Astrocyte (in vitro differentiated cells and primary cell): ENCODE measurements at regions not wholly inside any gene's neighbourhood (a gene's known extent, or its start where the extent isn't known, plus 50 kb on each side); places are given as distances from the start of the nearest gene placed in this dataset.

Experiments used
- DNase-seq: peaks from one replicate; pipeline ENCODE4 v3.0.0-alpha.2; 2010; ENCODE audit warnings: low read depth
- FAIRE-seq: peaks from 2 replicates; lab custom pipeline; 2011; peaks lifted over from hg19 to GRCh38; lab: Jason Lieb, UNC
- H2AFZ ChIP-seq: 2 replicates; pipeline ENCODE4 v1.6.0; 2012; ENCODE audit warnings: low read depth, low read length, inconsistent platforms
- H3K27ac ChIP-seq: 2 replicates; pipeline ENCODE4 v1.5.1; 2011; ENCODE audit warnings: low read depth, low read length, inconsistent platforms
- H3K27me3 ChIP-seq: 2 replicates; pipeline ENCODE4 v1.6.0; 2011; ENCODE audit warnings: low read length, inconsistent platforms; ENCODE audit not compliant: insufficient read depth
- H3K36me3 ChIP-seq: 2 replicates; pipeline ENCODE4 v1.5.1; 2011; ENCODE audit warnings: low read length, inconsistent platforms; ENCODE audit not compliant: insufficient read depth
- H3K4me1 ChIP-seq: 2 replicates; pipeline ENCODE4 v1.5.1; 2011; ENCODE audit warnings: low read length, inconsistent platforms; ENCODE audit not compliant: insufficient read depth
- H3K4me2 ChIP-seq: 2 replicates; pipeline ENCODE4 v1.6.0; 2012; ENCODE audit warnings: low read length, inconsistent platforms
- H3K4me3 ChIP-seq: 2 replicates; pipeline ENCODE4 v1.5.1; 2011; ENCODE audit warnings: low read depth, mild to moderate bottlenecking, low read length, inconsistent platforms; ENCODE audit not compliant: insufficient read depth
- H3K79me2 ChIP-seq: 2 replicates; pipeline ENCODE4 v1.6.0; 2012; ENCODE audit warnings: mild to moderate bottlenecking, low read length, inconsistent platforms; ENCODE audit not compliant: insufficient read depth
- H3K9ac ChIP-seq: 2 replicates; pipeline ENCODE4 v1.6.0; 2012; ENCODE audit warnings: mild to moderate bottlenecking, low read length, inconsistent platforms
- H3K9me3 ChIP-seq: 2 replicates; pipeline ENCODE4 v1.5.1; 2012; ENCODE audit warnings: low read depth, mild to moderate bottlenecking, low read length, inconsistent platforms; ENCODE audit not compliant: insufficient read depth
- H4K20me1 ChIP-seq: 2 replicates; pipeline ENCODE4 v1.6.0; 2012; ENCODE audit warnings: low read length, inconsistent platforms; ENCODE audit not compliant: insufficient read depth
- H3K27ac Mint-ChIP-seq: one replicate; pipeline ENCODE4 v1.8.0; 2021; ENCODE audit warnings: mild to moderate bottlenecking, mixed read lengths; ENCODE audit not compliant: unreplicated experiment
- H3K27me3 Mint-ChIP-seq: one replicate; pipeline ENCODE4 v1.8.0; 2021; ENCODE audit warnings: low read depth, mixed read lengths; ENCODE audit not compliant: unreplicated experiment
- H3K36me3 Mint-ChIP-seq: one replicate; pipeline ENCODE4 v1.8.0; 2021; ENCODE audit warnings: low read depth, mixed read lengths; ENCODE audit not compliant: unreplicated experiment
- H3K4me1 Mint-ChIP-seq: one replicate; pipeline ENCODE4 v1.8.0; 2021; ENCODE audit warnings: low read depth, mixed read lengths; ENCODE audit not compliant: unreplicated experiment
- H3K4me3 Mint-ChIP-seq: one replicate; pipeline ENCODE4 v1.8.0; 2021; ENCODE audit warnings: mild to moderate bottlenecking, moderate library complexity, mixed read lengths; ENCODE audit not compliant: unreplicated experiment
- H3K9me3 Mint-ChIP-seq: one replicate; pipeline ENCODE4 v1.8.0; 2021; ENCODE audit warnings: mild to moderate bottlenecking, mixed read lengths; ENCODE audit not compliant: unreplicated experiment
- CTCF ChIP-seq: IDR thresholded peaks from 2 replicates; pipeline ENCODE4 v1.5.1; 2011; ENCODE audit warnings: low read depth, mild to moderate bottlenecking, inconsistent platforms, low read length, moderate library complexity; ENCODE audit not compliant: insufficient read depth
- EZH2 ChIP-seq: IDR thresholded peaks from 2 replicates; pipeline ENCODE4 v1.6.1; 2012; ENCODE audit warnings: mild to moderate bottlenecking, low read length, inconsistent platforms; ENCODE audit not compliant: insufficient read depth

- Histone ChIP-seq H3K4me3 (no peak overlapping the region), H3K27me3 (peaks cover 4% of the 10 kb centered on the region), H3K9me3 (no peaks in the 10 kb centered on the region), H3K9ac (no peak overlapping the region), H3K36me3 (no peaks in the 10 kb centered on the region), H2AFZ (no peak overlapping the region), H3K27ac (no peak overlapping the region), H3K4me1 (no peaks in the 10 kb centered on the region), H3K4me2 (no peak overlapping the region), H4K20me1 (no peaks in the 10 kb centered on the region), H3K79me2 (no peaks in the 10 kb centered on the region)
- Mint-ChIP-seq H3K9me3 (no peaks in the 10 kb centered on the region), H3K27me3 (no peaks in the 10 kb centered on the region), H3K27ac (no peak overlapping the region), H3K4me1 (no peaks in the 10 kb centered on the region), H3K4me3 (no peak overlapping the region), H3K36me3 (no peaks in the 10 kb centered on the region)
- TF ChIP-seq CTCF (no peak), EZH2 (no peak)
- DNase-seq (no peak), FAIRE-seq (no peak)
Observed at GRCh38 chr9:85408494-85408893, 333.3 kb downstream of the AGTPBP1 start.

DNA sequence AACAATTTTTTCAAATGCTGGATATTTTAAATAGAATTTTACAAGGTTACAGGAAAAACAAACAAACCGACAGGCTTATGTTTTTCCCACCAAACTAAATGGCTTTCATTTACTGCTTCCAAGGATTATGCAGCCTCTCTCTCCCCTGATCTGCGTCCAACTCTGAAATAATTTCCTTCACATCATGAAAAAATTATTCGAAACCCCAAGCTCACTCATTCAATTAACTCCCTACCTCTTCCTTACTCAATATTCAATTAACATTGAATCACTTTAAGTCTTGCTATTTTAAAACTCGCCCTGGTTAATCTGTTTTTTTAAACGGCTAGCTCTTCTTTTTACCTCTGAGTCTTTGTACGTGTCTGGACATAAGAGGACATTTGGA is 336.2 kb downstream of the AGTPBP1 start:
- peaks cover 3% of the 10 kb centered on the region for H3K27me3 ChIP-seq
- peaks cover 13% of the 10 kb centered on the region for H3K4me1 Mint-ChIP-seq
- TF ChIP-seq CTCF, result no peak
- TF ChIP-seq EZH2, result no peak
- no peaks in the 10 kb centered on the region for H3K27me3 Mint-ChIP-seq
- H3K4me3 ChIP-seq, result no peak overlapping the region
- no peak overlapping the region for H3K4me3 Mint-ChIP-seq
- no peak overlapping the region for H3K27ac Mint-ChIP-seq
- no peak overlapping the region for H2AFZ ChIP-seq
- H3K4me1 ChIP-seq, result peaks cover 13% of the 10 kb centered on the region
- H3K79me2 ChIP-seq, result no peaks in the 10 kb centered on the region
- no peak for FAIRE-seq
- H3K9me3 ChIP-seq, result no peaks in the 10 kb centered on the region
- no peak overlapping the region for H3K27ac ChIP-seq
- DNase-seq, result no peak
- H3K9ac ChIP-seq, result no peak overlapping the region
- H3K9me3 Mint-ChIP-seq, result peaks cover 2% of the 10 kb centered on the region
- H3K36me3 Mint-ChIP-seq, result no peaks in the 10 kb centered on the region
- no peaks in the 10 kb centered on the region for H4K20me1 ChIP-seq
- no peak overlapping the region for H3K4me2 ChIP-seq
- no peaks in the 10 kb centered on the region for H3K36me3 ChIP-seq

- H3K27ac Mint-ChIP-seq, result no peak overlapping the region
Observed at GRCh38 chr9:85404911-85405565, 336.7 kb downstream of the AGTPBP1 start.

More at GRCh38 chr9:85404911-85405565, 336.7 kb downstream of the AGTPBP1 start:
- H3K79me2 ChIP-seq, result no peaks in the 10 kb centered on the region
- H3K36me3 ChIP-seq, result no peaks in the 10 kb centered on the region
- Mint-ChIP-seq H3K36me3 (no peaks in the 10 kb centered on the region), H3K4me1 (peaks cover 13% of the 10 kb centered on the region), H3K27me3 (no peaks in the 10 kb centered on the region), H3K4me3 (no peak overlapping the region), H3K9me3 (peaks cover 2% of the 10 kb centered on the region)
- DNase-seq (no peak), FAIRE-seq (no peak)
- H3K27me3 ChIP-seq, result peaks cover 3% of the 10 kb centered on the region
- H3K9me3 ChIP-seq, result no peaks in the 10 kb centered on the region
- no peak overlapping the region for H3K4me3 ChIP-seq
- no peak overlapping the region for H3K27ac ChIP-seq
- no peaks in the 10 kb centered on the region for H4K20me1 ChIP-seq
- no peak for TF ChIP-seq CTCF
- no peak for TF ChIP-seq EZH2
- H3K9ac ChIP-seq, result no peak overlapping the region
- no peak overlapping the region for H3K4me2 ChIP-seq
- H2AFZ ChIP-seq, result no peak overlapping the region
- H3K4me1 ChIP-seq, result peaks cover 13% of the 10 kb centered on the region
